ENCODE measurements at regions not wholly inside any gene's neighbourhood (a gene's known extent, or its start where the extent isn't known, plus 50 kb on each side); places are given as distances from the start of the nearest gene placed in this dataset.

DNA sequence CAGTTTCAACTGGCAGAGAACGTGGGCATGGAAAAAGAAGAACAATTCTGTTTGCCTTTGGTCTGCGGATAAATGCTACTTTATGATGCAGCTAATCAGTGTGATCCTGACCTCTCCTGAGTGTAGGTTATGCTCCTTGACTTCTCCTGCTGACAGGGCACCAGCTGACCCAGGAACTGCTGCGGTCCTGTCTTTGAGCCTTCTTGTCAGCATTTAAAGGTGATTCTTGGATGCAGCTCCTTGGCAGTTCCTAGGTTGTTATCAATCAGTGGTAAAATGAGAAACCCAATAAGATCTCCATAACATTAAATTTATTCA lies 150.3 kb upstream of the FGF10 start:
- Histone ChIP-seq H2BK15ac (ENCODE audit: low read length) (no peak overlapping the region), H3K18ac (ENCODE audit: extremely low read depth, low read length) (no peak overlapping the region), H4K5ac (ENCODE audit: insufficient read length, low read depth, low read length) (no peak overlapping the region), H4K20me1 (replicated peaks in 1 of 2; ENCODE audit: control insufficient read depth in 1 of 2, insufficient read depth in 2 of 2, low read length in 2 of 2) (no peaks in the 10 kb centered on the region), H2BK120ac (replicated peaks; ENCODE audit: low read depth, low read length) (no peak overlapping the region), H3K23me2 (ENCODE audit: low read depth, low read length) (no peaks in the 10 kb centered on the region), H4K91ac (replicated peaks; ENCODE audit: insufficient read length, low read length) (no peak overlapping the region), H2AK5ac (ENCODE audit: low read depth, low read length) (no peak overlapping the region), H4K8ac (ENCODE audit: extremely low read depth, insufficient read depth, low read length) (no peak overlapping the region), H2BK5ac (ENCODE audit: low read depth, low read length) (no peak overlapping the region), H3K9me3 (ENCODE audit: insufficient read depth in 2 of 2, low read depth in 1 of 2, low read length in 1 of 2) (no peaks in the 10 kb centered on the region), H3K14ac (ENCODE audit: insufficient read length) (no peak overlapping the region), H3K4me2 (ENCODE audit: insufficient read depth in 1 of 2, low read depth in 2 of 2, low read length in 2 of 2) (no peak overlapping the region), H2BK12ac (ENCODE audit: low read depth, low read length) (no peak overlapping the region), H3K27me3 (replicated peaks in 1 of 4; ENCODE audit: control insufficient read depth in 3 of 4, extremely low read depth in 1 of 4, insufficient read depth in 3 of 4, low read length in 3 of 4) (no peaks in the 10 kb centered on the region), H2BK20ac (ENCODE audit: low read length) (no peak overlapping the region), H3K9ac (replicated peaks in 1 of 4; ENCODE audit: extremely low read depth in 1 of 4, low read depth in 3 of 4, low read length in 3 of 4) (no peak overlapping the region), H3K4ac (replicated peaks; ENCODE audit: insufficient read length, low read depth, low read length) (no peak overlapping the region), H3K79me2 (ENCODE audit: control insufficient read depth in 1 of 2, insufficient read depth in 2 of 2, low read length in 2 of 2) (no peaks in the 10 kb centered on the region), H3K36me3 (ENCODE audit: control insufficient read depth in 2 of 4, insufficient read depth in 4 of 4, low read length in 3 of 4) (no peaks in the 10 kb centered on the region), H3K27ac (ENCODE audit: low read depth, low read length) (no peak overlapping the region), H3K4me3 (ENCODE audit: extremely low read depth in 1 of 4, insufficient read depth in 2 of 4, low read depth in 3 of 4, low read length in 4 of 4) (no peak overlapping the region), H3K23ac (ENCODE audit: insufficient read length) (no peak overlapping the region), H2AFZ (ENCODE audit: low read length) (peak overlapping the region; percentile 38; the same call in 1 of the 2 replicates), H3K79me1 (ENCODE audit: low read depth, low read length) (no peaks in the 10 kb centered on the region), H3K4me1 (replicated peaks in 1 of 4; ENCODE audit: control insufficient read depth in 3 of 4, insufficient read depth in 4 of 4, low read length in 3 of 4) (no peaks in the 10 kb centered on the region), H3K56ac (replicated peaks; ENCODE audit: insufficient read length, low read depth, low read length) (no peak overlapping the region)
- DNase-seq (ENCODE audit: low read depth in 1 of 2, low spot score in 2 of 2) = no peak
- POLR2A ChIA-PET (ENCODE audit: partially characterized antibody) = no interaction called here
- 93% methylated on average over 3 of the region's 3 CpGs; no CpG with 5 or more reads in 1 of the 2 experiments for WGBS, 2 experiments (ENCODE audit: extremely low coverage in 1 of 2, insufficient coverage in 1 of 2, insufficient read length in 1 of 2, insufficient replicate concordance in 2 of 2, low coverage in 1 of 2, low lambda C conversion rate in 2 of 2, missing lambda C conversion rate in 1 of 2)
- TF ChIP-seq SIX5 (IDR thresholded peaks at IDR 0.05; ENCODE audit: low read depth, low read length) (no peak), YY1 (IDR thresholded peaks at IDR 0.05; ENCODE audit: low read depth, low read length) (no peak), HDAC6 (IDR thresholded peaks at IDR 0.05; ENCODE audit: low read depth, low read length) (no peak), ZNF274 (IDR thresholded peaks at IDR 0.05; ENCODE audit: borderline replicate concordance, extremely low read depth, low read length) (no peak), SRF (IDR thresholded peaks at IDR 0.05; ENCODE audit: low read depth, low read length) (no peak), BRCA1 (IDR thresholded peaks at IDR 0.05; ENCODE audit: low read depth, low read length) (no peak)
- FAIRE-seq = no peak
- CTCF ChIA-PET (ENCODE audit: partially characterized antibody) = interaction anchor here (0.7 to 1.6 kb wide), 4 partner anchors 9 to 228 kb away, joined by 3 to 5 read pairs (median 5); no protein-coding TSS in a partner anchor

Data from H1 (cell line).